K562 (cell line): ENCODE measurements at regions not wholly inside any gene's neighbourhood (a gene's known extent, or its start where the extent isn't known, plus 50 kb on each side); places are given as distances from the start of the nearest gene placed in this dataset.

Experiments used
- E4F1 ChIP-seq: fragments of 250-450 bp; sonication (Bioruptor Pico); IDR thresholded peaks from 2 replicates; pipeline ENCODE4 v1.5.0; 2021; ENCODE audit warnings: mild to moderate bottlenecking, borderline replicate concordance
- FIP1L1 ChIP-seq: fragments of 200-400 bp; formaldehyde crosslinking; IDR thresholded peaks from 2 replicates; pipeline ENCODE4 v1.6.1; 2018; ENCODE audit warnings: mild to moderate bottlenecking, low read depth, low read length; ENCODE audit not compliant: poor library complexity, severe bottlenecking
- FOXO4 ChIP-seq: fragments of 450-650 bp; formaldehyde crosslinking; IDR thresholded peaks from 2 replicates; pipeline ENCODE4 v1.4.0; 2020; ENCODE audit warnings: mild to moderate bottlenecking, moderate library complexity
- IRF1 ChIP-seq: sonication (generic); formaldehyde crosslinking; IDR thresholded peaks from 2 replicates; pipeline ENCODE4 v1.8.0; 2022; ENCODE audit warnings: missing genetic modification reagents, mild to moderate bottlenecking, borderline replicate concordance
- MYNN ChIP-seq, 2 experiments: sonication (generic); formaldehyde crosslinking in 1 of 2; IDR thresholded peaks; 2 replicates each; pipeline versions ENCODE4 v1.5.0 to v1.6.1; 2016 to 2020; ENCODE audit warnings: antibody characterized with exemption in 1 of 2, missing genetic modification reagents in 1 of 2
- NFRKB ChIP-seq: fragments of 450-650 bp; IDR thresholded peaks from 2 replicates; pipeline ENCODE4 v1.6.1; 2016; ENCODE audit warnings: low read depth
- TEAD2 ChIP-seq: fragments of 450-650 bp; IDR thresholded peaks from 2 replicates; pipeline ENCODE4 v1.6.1; 2016; ENCODE audit warnings: missing genetic modification characterization, control low read depth, missing compliant biosample characterization
- ZNF263 ChIP-seq: sonication (generic); formaldehyde crosslinking; IDR thresholded peaks from 2 replicates; pipeline ENCODE4 v1.8.0; 2022; ENCODE audit warnings: mild to moderate bottlenecking, missing genetic modification reagents, borderline replicate concordance
- ZNF655 ChIP-seq: fragments of 250-450 bp; sonication (Bioruptor Pico); IDR thresholded peaks from 2 replicates; pipeline ENCODE4 v1.5.0; 2021
- ZNF830 ChIP-seq: fragments of 250-450 bp; sonication (Bioruptor Pico); IDR thresholded peaks from 2 replicates; pipeline ENCODE4 v1.5.0; 2021; ENCODE audit warnings: mild to moderate bottlenecking
- TF ChIP-seq, protein P1 (sequence below): fragments of 450-650 bp; formaldehyde crosslinking; IDR thresholded peaks from 2 replicates; pipeline ENCODE4 v1.4.0; 2020; ENCODE audit warnings: mild to moderate bottlenecking, moderate library complexity

DNA sequence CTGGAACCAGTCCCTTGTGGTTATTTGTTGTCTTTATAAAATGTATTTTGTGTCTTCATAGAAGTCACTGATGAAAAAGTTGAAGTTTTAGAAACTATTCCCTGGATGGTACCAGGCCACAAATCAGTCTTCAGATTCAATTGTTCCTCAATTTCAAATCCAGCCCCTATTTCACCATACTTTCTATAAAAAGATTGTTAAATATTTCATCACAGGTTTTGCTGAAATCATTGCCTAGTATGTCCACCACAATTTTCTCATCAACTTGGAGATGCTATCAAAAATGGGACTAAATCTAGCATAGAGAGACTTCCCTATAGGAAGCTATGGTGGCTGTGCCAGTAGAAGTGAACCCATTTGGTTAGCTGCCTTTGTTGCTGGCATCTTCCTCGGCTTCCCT is 118.5 kb downstream of the RAB18 start (continued):
- TF ChIP-seq, protein P1, sequence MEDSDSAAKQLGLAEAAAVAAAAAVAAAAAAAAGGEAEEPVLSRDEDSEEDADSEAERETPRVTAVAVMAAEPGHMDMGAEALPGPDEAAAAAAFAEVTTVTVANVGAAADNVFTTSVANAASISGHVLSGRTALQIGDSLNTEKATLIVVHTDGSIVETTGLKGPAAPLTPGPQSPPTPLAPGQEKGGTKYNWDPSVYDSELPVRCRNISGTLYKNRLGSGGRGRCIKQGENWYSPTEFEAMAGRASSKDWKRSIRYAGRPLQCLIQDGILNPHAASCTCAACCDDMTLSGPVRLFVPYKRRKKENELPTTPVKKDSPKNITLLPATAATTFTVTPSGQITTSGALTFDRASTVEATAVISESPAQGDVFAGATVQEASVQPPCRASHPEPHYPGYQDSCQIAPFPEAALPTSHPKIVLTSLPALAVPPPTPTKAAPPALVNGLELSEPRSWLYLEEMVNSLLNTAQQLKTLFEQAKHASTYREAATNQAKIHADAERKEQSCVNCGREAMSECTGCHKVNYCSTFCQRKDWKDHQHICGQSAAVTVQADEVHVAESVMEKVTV (CRISPR knock-in tag) = no peak
- no peak for TF ChIP-seq NFRKB
- TF ChIP-seq E4F1 (CRISPR knock-in tag) = no peak
- TF ChIP-seq MYNN (IDR thresholded peaks at IDR 0.05) = no peak
- no peak for TF ChIP-seq MYNN (CRISPR knock-in tag; IDR thresholded peaks at IDR 0.05)
- TF ChIP-seq FOXO4 (CRISPR knock-in tag) = no peak
- no peak for TF ChIP-seq TEAD2 (tag)
- no peak for TF ChIP-seq FIP1L1
- no peak for TF ChIP-seq ZNF263 (CRISPR knock-in tag)
- TF ChIP-seq ZNF655 (CRISPR knock-in tag) = no peak
- no peak for TF ChIP-seq ZNF830 (CRISPR knock-in tag)
- no peak for TF ChIP-seq IRF1 (CRISPR knock-in tag)
